Superior temporal gyrus (tissue), 1 donor: ENCODE measurements at regions not wholly inside any gene's neighbourhood (a gene's known extent, or its start where the extent isn't known, plus 50 kb on each side); places are given as distances from the start of the nearest gene placed in this dataset.
A peak's percentile ranks its signal among the peaks of the same experiment; 100 is the strongest.

ENCODE experiments used
- DNase-seq: peaks from one replicate; pipeline ENCODE4 v3.0.0-alpha.2; 2016; ENCODE audit errors: extremely low spot score

GRCh38 chr13:72230131-72230530, 363.1 kb upstream of the DACH1 start:
- no peak for DNase-seq

- no peak for DNase-seq
Observed at GRCh38 chr13:72229067-72229466, 362.1 kb upstream of the DACH1 start.

GRCh38 chr13:72221276-72221962, 354.4 kb upstream of the DACH1 start:
- DNase-seq = no peak

- no peak for DNase-seq
Observed at GRCh38 chr13:72218966-72219365, 352.0 kb upstream of the DACH1 start.

- DNase-seq = no peak
Observed at GRCh38 chr13:72217142-72217541, 350.1 kb upstream of the DACH1 start.

- no peak for DNase-seq
Observed at GRCh38 chr13:72208112-72208645, 341.2 kb upstream of the DACH1 start.

GRCh38 chr13:72205773-72206172, 338.8 kb upstream of the DACH1 start:
- DNase-seq = no peak

- no peak for DNase-seq
Observed at GRCh38 chr13:72204291-72204690, 337.3 kb upstream of the DACH1 start.

GRCh38 chr13:72201726-72202125, 334.7 kb upstream of the DACH1 start:
- no peak for DNase-seq

- no peak for DNase-seq
Observed at GRCh38 chr13:72199640-72200039, 332.6 kb upstream of the DACH1 start.

GRCh38 chr13:72198967-72199560, 332.1 kb upstream of the DACH1 start:
- DNase-seq = no peak

- DNase-seq = no peak
Observed at GRCh38 chr13:72198042-72198441, 331.0 kb upstream of the DACH1 start.

- DNase-seq = no peak
Observed at GRCh38 chr13:72195044-72195704, 328.2 kb upstream of the DACH1 start.

- no peak for DNase-seq
Observed at GRCh38 chr13:72194523-72194922, 327.5 kb upstream of the DACH1 start.

- DNase-seq = no peak
Observed at GRCh38 chr13:72186730-72187422, 319.9 kb upstream of the DACH1 start.

GRCh38 chr13:72185776-72186175, 318.8 kb upstream of the DACH1 start:
- DNase-seq = peak; percentile 13

GRCh38 chr13:72181661-72182060, 314.7 kb upstream of the DACH1 start:
- DNase-seq = no peak

GRCh38 chr13:72180253-72180952, 313.4 kb upstream of the DACH1 start:
- DNase-seq = no peak

- DNase-seq = no peak
Observed at GRCh38 chr13:72174549-72174948, 307.5 kb upstream of the DACH1 start.

- no peak for DNase-seq
Observed at GRCh38 chr13:72170571-72170970, 303.6 kb upstream of the DACH1 start.

- no peak for DNase-seq
Observed at GRCh38 chr13:72168126-72168855, 301.3 kb upstream of the DACH1 start.
